HL-60 (cell line): ENCODE measurements at regions not wholly inside any gene's neighbourhood (a gene's known extent, or its start where the extent isn't known, plus 50 kb on each side); places are given as distances from the start of the nearest gene placed in this dataset.

Source experiments
- POLR2AphosphoS5 ChIP-seq: IDR thresholded peaks from 2 replicates; pipeline ENCODE4 v1.6.1; 2012; ENCODE audit warnings: low read depth
- TF ChIP-seq, protein P1 (sequence below): IDR thresholded peaks from one replicate; pipeline ENCODE4 v1.5.1; 2011; ENCODE audit warnings: low read length, control low read depth, inconsistent platforms; ENCODE audit not compliant: insufficient read depth

DNA sequence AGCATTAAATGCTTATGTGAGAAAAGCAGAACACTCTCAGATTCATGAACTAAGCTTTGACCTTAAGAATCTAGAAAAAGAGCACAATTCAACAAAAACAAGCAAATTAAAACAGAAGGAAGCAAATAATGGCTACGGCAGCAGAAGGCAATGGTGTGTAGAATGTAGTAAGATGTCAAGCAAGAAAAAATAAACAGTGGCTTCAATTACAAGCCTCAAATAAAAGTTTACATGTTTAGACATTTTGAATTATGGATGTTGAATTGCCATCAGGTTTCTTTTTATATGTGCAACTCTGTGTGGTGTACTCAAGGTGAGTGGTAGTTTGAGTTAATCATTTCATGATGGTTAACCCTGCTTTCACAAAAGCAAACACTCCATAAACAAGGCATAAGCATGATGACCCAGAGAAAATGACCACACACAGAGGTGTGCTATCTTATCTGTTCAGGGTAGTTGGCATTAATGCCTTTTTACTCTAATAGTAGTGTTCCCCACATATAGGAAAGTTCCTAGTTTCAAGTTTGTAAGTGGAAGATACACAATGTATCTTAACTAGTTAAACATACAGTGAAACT is 207.1 kb downstream of the FIGN start:
- TF ChIP-seq, protein P1, sequence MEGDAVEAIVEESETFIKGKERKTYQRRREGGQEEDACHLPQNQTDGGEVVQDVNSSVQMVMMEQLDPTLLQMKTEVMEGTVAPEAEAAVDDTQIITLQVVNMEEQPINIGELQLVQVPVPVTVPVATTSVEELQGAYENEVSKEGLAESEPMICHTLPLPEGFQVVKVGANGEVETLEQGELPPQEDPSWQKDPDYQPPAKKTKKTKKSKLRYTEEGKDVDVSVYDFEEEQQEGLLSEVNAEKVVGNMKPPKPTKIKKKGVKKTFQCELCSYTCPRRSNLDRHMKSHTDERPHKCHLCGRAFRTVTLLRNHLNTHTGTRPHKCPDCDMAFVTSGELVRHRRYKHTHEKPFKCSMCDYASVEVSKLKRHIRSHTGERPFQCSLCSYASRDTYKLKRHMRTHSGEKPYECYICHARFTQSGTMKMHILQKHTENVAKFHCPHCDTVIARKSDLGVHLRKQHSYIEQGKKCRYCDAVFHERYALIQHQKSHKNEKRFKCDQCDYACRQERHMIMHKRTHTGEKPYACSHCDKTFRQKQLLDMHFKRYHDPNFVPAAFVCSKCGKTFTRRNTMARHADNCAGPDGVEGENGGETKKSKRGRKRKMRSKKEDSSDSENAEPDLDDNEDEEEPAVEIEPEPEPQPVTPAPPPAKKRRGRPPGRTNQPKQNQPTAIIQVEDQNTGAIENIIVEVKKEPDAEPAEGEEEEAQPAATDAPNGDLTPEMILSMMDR = no peak
- no peak for TF ChIP-seq POLR2AphosphoS5
